H9 (cell line): ENCODE measurements at regions not wholly inside any gene's neighbourhood (a gene's known extent, or its start where the extent isn't known, plus 50 kb on each side); places are given as distances from the start of the nearest gene placed in this dataset.

Experiments used
- DNase-seq: peaks from one replicate; pipeline ENCODE4 v3.0.0-alpha.2; 2017
- H2AFZ ChIP-seq: one replicate; pipeline ENCODE4 v1.6.1; 2013; ENCODE audit warnings: mild to moderate bottlenecking, low read length, control low read depth, moderate library complexity
- H2AK5ac ChIP-seq: 2 replicates; pipeline ENCODE4 v1.6.1; 2013; ENCODE audit warnings: low read length, control low read depth, mixed read lengths; ENCODE audit not compliant: insufficient read length
- H2BK120ac ChIP-seq: one replicate; pipeline ENCODE4 v1.6.1; 2013; ENCODE audit warnings: low read depth, mild to moderate bottlenecking, low read length, control low read depth, inconsistent platforms; ENCODE audit not compliant: poor library complexity, severe bottlenecking
- H2BK12ac ChIP-seq: 2 replicates; pipeline ENCODE4 v1.6.1; 2013; ENCODE audit warnings: low read length, control low read depth, mixed read lengths, low read depth; ENCODE audit not compliant: insufficient read length
- H2BK15ac ChIP-seq: 2 replicates; pipeline ENCODE4 v1.6.1; 2013; ENCODE audit warnings: low read depth, low read length, control low read depth
- H2BK20ac ChIP-seq: one replicate; pipeline ENCODE4 v1.6.1; 2013; ENCODE audit warnings: low read depth, mild to moderate bottlenecking, low read length, control low read depth, inconsistent platforms; ENCODE audit not compliant: poor library complexity, severe bottlenecking
- H2BK5ac ChIP-seq: 2 replicates; pipeline ENCODE4 v1.6.1; 2013; ENCODE audit warnings: low read length, control low read depth, mixed read lengths; ENCODE audit not compliant: insufficient read length
- H3K14ac ChIP-seq: 2 replicates; pipeline ENCODE4 v1.6.1; 2013; ENCODE audit warnings: low read length, control low read depth; ENCODE audit not compliant: insufficient read depth
- H3K18ac ChIP-seq: 2 replicates; pipeline ENCODE4 v1.6.1; 2013; ENCODE audit warnings: low read depth, mild to moderate bottlenecking, mixed read lengths, low read length, control low read depth; ENCODE audit not compliant: insufficient read length
- H3K23ac ChIP-seq: 2 replicates; pipeline ENCODE4 v1.6.1; 2013; ENCODE audit warnings: low read length, control low read depth, mixed read lengths, low read depth; ENCODE audit not compliant: insufficient read length
- H3K23me2 ChIP-seq: 2 replicates; pipeline ENCODE4 v1.6.1; 2013; ENCODE audit warnings: low read depth, mild to moderate bottlenecking, mixed read lengths, low read length, control low read depth; ENCODE audit not compliant: insufficient read length, poor library complexity, severe bottlenecking
- H3K27ac ChIP-seq: 2 replicates; pipeline ENCODE4 v1.5.1; 2013; ENCODE audit warnings: low read length, control low read depth, mixed read lengths, low read depth; ENCODE audit not compliant: insufficient read length
- H3K27me3 ChIP-seq: 2 replicates; pipeline ENCODE4 v1.6.1; 2013; ENCODE audit warnings: low read length, control low read depth, inconsistent platforms; ENCODE audit not compliant: insufficient read depth
- H3K4ac ChIP-seq: 2 replicates; pipeline ENCODE4 v1.6.1; 2013; ENCODE audit warnings: low read depth, mild to moderate bottlenecking, control low read depth, inconsistent platforms, low read length, moderate library complexity
- H3K4me1 ChIP-seq: 2 replicates; pipeline ENCODE4 v1.6.1; 2013; ENCODE audit warnings: low read length, control low read depth, inconsistent platforms; ENCODE audit not compliant: insufficient read depth
- H3K4me2 ChIP-seq: 2 replicates; pipeline ENCODE4 v1.6.1; 2013; ENCODE audit warnings: low read length, control low read depth, mixed read lengths; ENCODE audit not compliant: insufficient read length, insufficient read depth
- H3K56ac ChIP-seq: 2 replicates; pipeline ENCODE4 v1.6.1; 2013; ENCODE audit warnings: low read depth, mild to moderate bottlenecking, mixed read lengths, low read length, control low read depth; ENCODE audit not compliant: insufficient read length
- H3K79me1 ChIP-seq: 2 replicates; pipeline ENCODE4 v1.6.1; 2013; ENCODE audit warnings: low read depth, mild to moderate bottlenecking, moderate library complexity, low read length, control low read depth, inconsistent platforms; ENCODE audit not compliant: insufficient read depth, poor library complexity, severe bottlenecking
- H3K79me2 ChIP-seq: 2 replicates; pipeline ENCODE4 v1.6.1; 2013; ENCODE audit warnings: low read length, control low read depth, inconsistent platforms; ENCODE audit not compliant: insufficient read depth
- H3K9ac ChIP-seq: 2 replicates; pipeline ENCODE4 v1.6.1; 2013; ENCODE audit warnings: low read length, control low read depth, mixed read lengths; ENCODE audit not compliant: insufficient read length; ENCODE audit errors: extremely low read depth
- H3K9me3 ChIP-seq: one replicate; pipeline ENCODE4 v1.6.1; 2013; ENCODE audit warnings: low read depth, low read length, inconsistent platforms; ENCODE audit not compliant: control insufficient read depth
- H3T11ph ChIP-seq: one replicate; pipeline ENCODE4 v1.6.1; 2013; ENCODE audit warnings: mild to moderate bottlenecking, low read length, control low read depth, inconsistent platforms
- H4K20me1 ChIP-seq: one replicate; pipeline ENCODE4 v1.6.1; 2013; ENCODE audit not compliant: control insufficient read depth, insufficient read length, insufficient read depth
- H4K5ac ChIP-seq: 2 replicates; pipeline ENCODE4 v1.6.1; 2013; ENCODE audit warnings: low read depth, mild to moderate bottlenecking, mixed read lengths, low read length, control low read depth; ENCODE audit not compliant: insufficient read length
- H4K8ac ChIP-seq: replicated peaks from 2 replicates; pipeline ENCODE4 v1.6.1; 2013; ENCODE audit warnings: low read length, control low read depth, mixed read lengths, low read depth; ENCODE audit not compliant: insufficient read length
- H4K91ac ChIP-seq: 2 replicates; pipeline ENCODE4 v1.6.1; 2013; ENCODE audit warnings: low read depth, mild to moderate bottlenecking, moderate library complexity, mixed read lengths, low read length, control low read depth; ENCODE audit not compliant: insufficient read length
- H3K27ac Mint-ChIP-seq, 3 experiments: 2 replicates in 2 of 3; 3 replicates in 1 of 3; pipeline ENCODE4 v1.8.0; 2020 to 2021; ENCODE audit warnings: mixed read lengths in 3 of 3, mild to moderate bottlenecking in 1 of 3, moderate library complexity in 1 of 3
- H3K27me3 Mint-ChIP-seq: 2 replicates; pipeline ENCODE4 v1.8.0; 2021; ENCODE audit warnings: low read depth, mild to moderate bottlenecking, moderate library complexity, mixed read lengths
- H3K36me3 Mint-ChIP-seq, 3 experiments: 2 replicates in 2 of 3; 3 replicates in 1 of 3; pipeline ENCODE4 v1.8.0; 2020 to 2021; ENCODE audit warnings: low read depth in 3 of 3, mixed read lengths in 3 of 3; ENCODE audit not compliant: insufficient read depth in 1 of 3
- H3K4me1 Mint-ChIP-seq, 2 experiments: 2 replicates each; pipeline ENCODE4 v1.8.0; 2020; ENCODE audit warnings: mixed read lengths in 2 of 2
- H3K4me3 Mint-ChIP-seq, 2 experiments: 2 replicates in 1 of 2; 3 replicates in 1 of 2; pipeline ENCODE4 v1.8.0; 2020 to 2021; ENCODE audit warnings: mild to moderate bottlenecking in 2 of 2, mixed read lengths in 2 of 2, moderate library complexity in 1 of 2
- H3K9me3 Mint-ChIP-seq, 2 experiments: 2 replicates in 1 of 2; 3 replicates in 1 of 2; pipeline ENCODE4 v1.8.0; 2020; ENCODE audit warnings: mild to moderate bottlenecking in 2 of 2, mixed read lengths in 2 of 2, moderate library complexity in 1 of 2
- WGBS: extraction: QIAGEN DNeasy Blood & Tissue Kit; methylation state at CpG from one replicate; pipeline ENCODE4 v1.1.7; 2013; ENCODE audit warnings: missing lambda C conversion rate, low lambda C conversion rate, mixed read lengths; ENCODE audit not compliant: insufficient read length; ENCODE audit errors: extremely low coverage; 5-methylcytosine and 5-hydroxymethylcytosine counted together
- TF ChIP-seq, protein P1 (sequence below): fragments of 200-600 bp; sonication (generic); conservative IDR thresholded peaks from 3 replicates; pipeline ENCODE4 v1.8.0; 2021; ENCODE audit warnings: antibody characterized with exemption, mild to moderate bottlenecking

DNA sequence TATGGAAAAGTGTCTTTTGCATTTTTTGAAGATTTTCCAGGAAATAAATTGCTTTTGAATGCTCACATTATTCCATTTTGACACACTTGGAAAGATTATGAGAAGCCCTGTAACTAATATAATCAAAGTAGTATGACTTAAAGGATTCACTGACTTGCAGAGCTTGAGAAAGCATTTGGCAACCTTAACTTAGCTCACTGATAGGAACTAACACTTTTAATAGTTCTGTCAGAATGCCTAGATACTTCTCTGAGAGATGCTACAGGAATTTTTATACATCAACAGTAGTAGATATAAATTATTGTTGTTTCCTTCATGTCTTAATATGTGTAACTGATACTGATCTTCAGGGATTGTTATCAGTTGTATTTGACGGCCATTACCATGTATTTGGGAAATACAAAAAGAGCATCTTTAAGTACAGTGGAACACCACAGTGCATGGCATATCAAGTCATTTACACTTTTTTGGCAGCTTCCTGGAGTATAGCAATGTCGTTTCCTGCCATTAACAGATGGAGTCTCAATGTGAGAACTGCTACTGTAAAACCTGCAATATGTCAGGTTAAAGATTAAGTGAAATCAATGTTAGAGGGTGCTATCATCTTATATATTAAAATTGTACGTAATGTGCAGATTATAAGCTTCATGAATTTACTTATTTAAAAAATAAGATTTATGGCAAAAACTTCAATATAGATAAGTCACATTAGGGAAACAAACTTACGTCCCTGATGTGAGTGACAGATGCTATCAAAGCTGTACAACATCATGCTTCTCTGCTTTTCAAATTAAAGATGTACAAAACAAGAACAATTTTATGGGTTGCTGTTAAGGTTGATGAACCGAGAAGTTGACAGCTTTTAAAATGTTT is 1159.8 kb upstream of the MIR17HG start:
- no peaks in the 10 kb centered on the region for H3K79me2 ChIP-seq
- H4K5ac ChIP-seq, result no peak overlapping the region
- no peak overlapping the region for H2BK20ac ChIP-seq
- H3K36me3 Mint-ChIP-seq, result no peaks in the 10 kb centered on the region
- H3K18ac ChIP-seq, result no peak overlapping the region
- H4K20me1 ChIP-seq, result no peaks in the 10 kb centered on the region
- no CpG with 5 or more reads among the region's 5 CpGs for WGBS
- H2BK15ac ChIP-seq, result no peak overlapping the region
- no peak overlapping the region for H4K91ac ChIP-seq
- H3K4me1 Mint-ChIP-seq, result no peaks in the 10 kb centered on the region
- H3K27ac Mint-ChIP-seq, result no peak overlapping the region
- H3K27me3 Mint-ChIP-seq, result no peaks in the 10 kb centered on the region
- H3K79me1 ChIP-seq, result no peaks in the 10 kb centered on the region
- no peak overlapping the region for H3K4ac ChIP-seq
- no peak overlapping the region for H2BK5ac ChIP-seq
- H3K9me3 Mint-ChIP-seq, result no peaks in the 10 kb centered on the region
- H3K4me2 ChIP-seq, result no peak overlapping the region
- no peak overlapping the region for H2BK120ac ChIP-seq
- H2AFZ ChIP-seq, result no peak overlapping the region
- H2BK12ac ChIP-seq, result no peak overlapping the region
- no peaks in the 10 kb centered on the region for H3K9me3 ChIP-seq
- no peak overlapping the region for H4K8ac ChIP-seq
- no peak overlapping the region for H3K14ac ChIP-seq
- no peak overlapping the region for H3K27ac ChIP-seq
- H3K4me3 Mint-ChIP-seq, result no peak overlapping the region
- H3K27me3 ChIP-seq, result no peaks in the 10 kb centered on the region
- no peak overlapping the region for H3K56ac ChIP-seq
- no peak overlapping the region for H2AK5ac ChIP-seq
- no peaks in the 10 kb centered on the region for H3K4me1 ChIP-seq
- DNase-seq, result no peak
- TF ChIP-seq, protein P1, sequence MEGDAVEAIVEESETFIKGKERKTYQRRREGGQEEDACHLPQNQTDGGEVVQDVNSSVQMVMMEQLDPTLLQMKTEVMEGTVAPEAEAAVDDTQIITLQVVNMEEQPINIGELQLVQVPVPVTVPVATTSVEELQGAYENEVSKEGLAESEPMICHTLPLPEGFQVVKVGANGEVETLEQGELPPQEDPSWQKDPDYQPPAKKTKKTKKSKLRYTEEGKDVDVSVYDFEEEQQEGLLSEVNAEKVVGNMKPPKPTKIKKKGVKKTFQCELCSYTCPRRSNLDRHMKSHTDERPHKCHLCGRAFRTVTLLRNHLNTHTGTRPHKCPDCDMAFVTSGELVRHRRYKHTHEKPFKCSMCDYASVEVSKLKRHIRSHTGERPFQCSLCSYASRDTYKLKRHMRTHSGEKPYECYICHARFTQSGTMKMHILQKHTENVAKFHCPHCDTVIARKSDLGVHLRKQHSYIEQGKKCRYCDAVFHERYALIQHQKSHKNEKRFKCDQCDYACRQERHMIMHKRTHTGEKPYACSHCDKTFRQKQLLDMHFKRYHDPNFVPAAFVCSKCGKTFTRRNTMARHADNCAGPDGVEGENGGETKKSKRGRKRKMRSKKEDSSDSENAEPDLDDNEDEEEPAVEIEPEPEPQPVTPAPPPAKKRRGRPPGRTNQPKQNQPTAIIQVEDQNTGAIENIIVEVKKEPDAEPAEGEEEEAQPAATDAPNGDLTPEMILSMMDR, result no peak
- H3T11ph ChIP-seq, result no peak overlapping the region
- H3K23me2 ChIP-seq, result no peaks in the 10 kb centered on the region
- H3K23ac ChIP-seq, result no peak overlapping the region
- no peak overlapping the region for H3K9ac ChIP-seq
